WERI-Rb-1 (cell line): ENCODE measurements at regions not wholly inside any gene's neighbourhood (a gene's known extent, or its start where the extent isn't known, plus 50 kb on each side); places are given as distances from the start of the nearest gene placed in this dataset.

Source experiments
- DNase-seq: peaks from one replicate; pipeline ENCODE4 v3.0.0-alpha.2; 2020
- H3K27ac ChIP-seq: fragments of 250-450 bp; sonication (Bioruptor Pico); 2 replicates; pipeline ENCODE4 v1.5.1; 2020; ENCODE audit warnings: mild to moderate bottlenecking, moderate library complexity
- H3K27me3 ChIP-seq: fragments of 250-450 bp; sonication (Bioruptor Pico); 2 replicates; pipeline ENCODE4 v1.5.1; 2021; ENCODE audit warnings: mild to moderate bottlenecking, low read depth, moderate library complexity; ENCODE audit not compliant: insufficient read depth, severe bottlenecking
- H3K36me3 ChIP-seq: fragments of 250-450 bp; sonication (Bioruptor Pico); 2 replicates; pipeline ENCODE4 v1.5.1; 2020; ENCODE audit warnings: mild to moderate bottlenecking, moderate library complexity
- H3K4me3 ChIP-seq: 2 replicates; pipeline ENCODE4 v1.5.1; 2011; ENCODE audit warnings: low read depth, mild to moderate bottlenecking, control low read depth, low read length
- H3K9me3 ChIP-seq: fragments of 250-450 bp; sonication (Bioruptor Pico); 2 replicates; pipeline ENCODE4 v1.5.1; 2021; ENCODE audit warnings: mild to moderate bottlenecking, moderate library complexity; ENCODE audit not compliant: severe bottlenecking
- TF ChIP-seq, protein P1 (sequence below): IDR thresholded peaks from 2 replicates; pipeline ENCODE4 v1.5.1; 2011; ENCODE audit warnings: low read depth, mild to moderate bottlenecking, control low read depth, inconsistent platforms, low read length

DNA sequence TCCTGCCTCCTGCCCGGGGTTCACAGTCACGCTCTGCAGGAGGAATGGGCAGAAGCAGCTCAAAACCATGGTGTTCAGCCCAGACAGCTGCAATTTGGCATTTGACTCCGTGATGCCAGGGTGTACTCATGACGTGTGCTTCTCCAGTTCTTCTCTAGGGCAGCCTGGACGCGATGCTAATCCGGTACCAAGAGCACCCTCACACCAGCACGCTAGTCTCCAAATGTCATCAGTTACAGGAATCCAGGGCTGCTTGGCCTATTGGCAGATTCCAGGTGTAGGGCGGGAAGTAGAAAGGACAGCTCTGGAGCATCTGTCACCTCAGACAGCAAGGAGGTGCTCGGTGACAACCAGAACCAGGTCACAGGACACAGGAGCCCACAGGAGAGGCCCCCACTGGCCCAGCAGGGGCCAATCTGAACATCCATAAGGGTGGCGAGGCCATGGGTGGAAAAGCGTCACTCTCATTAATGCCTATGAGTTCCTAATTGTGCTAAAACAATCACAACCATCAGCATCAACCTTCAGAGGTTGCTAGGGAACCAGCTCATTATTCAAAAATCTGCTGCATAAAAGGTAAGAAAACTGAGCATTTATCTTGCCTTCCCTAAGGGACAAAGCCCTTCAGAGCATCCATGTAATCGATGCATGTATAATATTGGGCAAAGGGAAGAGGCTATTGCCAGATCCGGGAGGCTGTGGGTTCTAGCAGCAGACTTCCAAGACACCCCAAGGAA is 241.9 kb upstream of the IRX4 start:
- Histone ChIP-seq H3K9me3 (peaks cover 5% of the 10 kb centered on the region), H3K27me3 (peaks cover 95% of the 10 kb centered on the region), H3K4me3 (no peak overlapping the region), H3K27ac (no peak overlapping the region), H3K36me3 (no peaks in the 10 kb centered on the region)
- TF ChIP-seq, protein P1, sequence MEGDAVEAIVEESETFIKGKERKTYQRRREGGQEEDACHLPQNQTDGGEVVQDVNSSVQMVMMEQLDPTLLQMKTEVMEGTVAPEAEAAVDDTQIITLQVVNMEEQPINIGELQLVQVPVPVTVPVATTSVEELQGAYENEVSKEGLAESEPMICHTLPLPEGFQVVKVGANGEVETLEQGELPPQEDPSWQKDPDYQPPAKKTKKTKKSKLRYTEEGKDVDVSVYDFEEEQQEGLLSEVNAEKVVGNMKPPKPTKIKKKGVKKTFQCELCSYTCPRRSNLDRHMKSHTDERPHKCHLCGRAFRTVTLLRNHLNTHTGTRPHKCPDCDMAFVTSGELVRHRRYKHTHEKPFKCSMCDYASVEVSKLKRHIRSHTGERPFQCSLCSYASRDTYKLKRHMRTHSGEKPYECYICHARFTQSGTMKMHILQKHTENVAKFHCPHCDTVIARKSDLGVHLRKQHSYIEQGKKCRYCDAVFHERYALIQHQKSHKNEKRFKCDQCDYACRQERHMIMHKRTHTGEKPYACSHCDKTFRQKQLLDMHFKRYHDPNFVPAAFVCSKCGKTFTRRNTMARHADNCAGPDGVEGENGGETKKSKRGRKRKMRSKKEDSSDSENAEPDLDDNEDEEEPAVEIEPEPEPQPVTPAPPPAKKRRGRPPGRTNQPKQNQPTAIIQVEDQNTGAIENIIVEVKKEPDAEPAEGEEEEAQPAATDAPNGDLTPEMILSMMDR = no peak
- no peak for DNase-seq

DNA sequence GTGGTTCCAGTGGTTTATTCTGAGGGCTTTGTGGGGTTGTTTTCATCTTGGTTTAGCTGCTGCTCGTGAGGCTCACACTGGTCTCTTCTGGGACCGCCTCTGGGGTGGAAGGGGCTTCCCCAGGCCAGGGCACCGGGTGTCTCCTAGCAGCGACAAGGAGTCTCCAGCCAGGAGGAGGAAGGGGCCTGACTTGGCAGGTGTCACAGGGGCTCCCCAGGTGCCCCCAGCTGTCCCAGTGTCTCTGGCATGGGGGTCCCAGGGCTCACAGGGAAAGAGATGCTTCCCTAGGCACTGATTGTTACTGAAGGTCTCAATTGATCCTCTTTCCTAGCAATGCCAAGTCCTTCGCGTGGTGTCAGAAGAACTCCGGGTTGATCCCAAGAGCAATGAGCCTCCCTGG is 241.1 kb upstream of the IRX4 start:
- no peak overlapping the region for H3K4me3 ChIP-seq
- DNase-seq = no peak

DNA sequence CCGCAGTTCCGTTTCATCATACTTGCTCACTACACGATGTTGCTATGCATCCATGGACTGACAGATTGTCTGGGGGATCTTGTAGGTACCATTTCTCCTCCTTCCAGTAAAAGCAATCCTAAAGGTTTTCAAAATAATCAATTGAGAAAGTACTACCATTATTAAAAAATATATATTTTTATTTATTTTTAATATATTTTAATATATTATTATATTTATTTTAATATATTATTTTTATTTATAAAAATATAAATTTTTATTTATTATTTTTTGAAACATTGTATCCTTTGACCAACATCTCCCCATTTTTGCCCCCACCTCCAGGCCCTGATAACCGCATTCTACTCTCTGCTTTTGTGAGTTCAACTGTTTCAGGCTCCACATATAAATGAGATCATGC is 237.6 kb upstream of the IRX4 start:
- TF ChIP-seq, protein P1 = no peak
- no peaks in the 10 kb centered on the region for H3K36me3 ChIP-seq
- no peak for DNase-seq
- H3K4me3 ChIP-seq = no peak overlapping the region
- no peak overlapping the region for H3K27ac ChIP-seq
- H3K27me3 ChIP-seq = peaks cover 94% of the 10 kb centered on the region
- H3K9me3 ChIP-seq = peaks cover 5% of the 10 kb centered on the region

More for the DNA sequence above, 241.1 kb upstream of the IRX4 start:
- Histone ChIP-seq H3K27ac (no peak overlapping the region), H3K27me3 (peaks cover 93% of the 10 kb centered on the region), H3K9me3 (peaks cover 5% of the 10 kb centered on the region), H3K36me3 (no peaks in the 10 kb centered on the region)
- TF ChIP-seq, protein P1 = no peak

DNA sequence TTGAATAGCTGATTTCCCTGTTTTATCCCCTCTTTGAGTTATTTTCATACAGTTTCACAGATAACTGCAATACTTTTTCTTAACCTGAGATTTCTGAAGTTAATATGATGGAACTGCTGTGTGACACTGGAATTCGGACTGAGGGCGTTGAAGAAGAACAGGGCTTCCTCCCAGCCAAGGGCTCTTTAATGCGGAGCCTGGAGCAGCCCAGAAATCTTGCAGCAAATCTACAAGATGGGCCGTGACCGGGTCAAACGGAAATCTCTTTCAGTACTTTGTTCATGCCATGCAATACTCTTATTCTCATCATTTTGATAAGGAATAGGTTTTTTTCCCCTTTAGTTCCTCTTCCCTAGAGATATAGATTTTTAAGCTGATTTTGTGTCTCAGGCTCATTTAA is 236.8 kb upstream of the IRX4 start:
- no peak overlapping the region for H3K4me3 ChIP-seq
- peaks cover 88% of the 10 kb centered on the region for H3K27me3 ChIP-seq
- TF ChIP-seq, protein P1 = no peak
- H3K36me3 ChIP-seq = no peaks in the 10 kb centered on the region
- no peak for DNase-seq
- no peak overlapping the region for H3K27ac ChIP-seq
- peaks cover 5% of the 10 kb centered on the region for H3K9me3 ChIP-seq

DNA sequence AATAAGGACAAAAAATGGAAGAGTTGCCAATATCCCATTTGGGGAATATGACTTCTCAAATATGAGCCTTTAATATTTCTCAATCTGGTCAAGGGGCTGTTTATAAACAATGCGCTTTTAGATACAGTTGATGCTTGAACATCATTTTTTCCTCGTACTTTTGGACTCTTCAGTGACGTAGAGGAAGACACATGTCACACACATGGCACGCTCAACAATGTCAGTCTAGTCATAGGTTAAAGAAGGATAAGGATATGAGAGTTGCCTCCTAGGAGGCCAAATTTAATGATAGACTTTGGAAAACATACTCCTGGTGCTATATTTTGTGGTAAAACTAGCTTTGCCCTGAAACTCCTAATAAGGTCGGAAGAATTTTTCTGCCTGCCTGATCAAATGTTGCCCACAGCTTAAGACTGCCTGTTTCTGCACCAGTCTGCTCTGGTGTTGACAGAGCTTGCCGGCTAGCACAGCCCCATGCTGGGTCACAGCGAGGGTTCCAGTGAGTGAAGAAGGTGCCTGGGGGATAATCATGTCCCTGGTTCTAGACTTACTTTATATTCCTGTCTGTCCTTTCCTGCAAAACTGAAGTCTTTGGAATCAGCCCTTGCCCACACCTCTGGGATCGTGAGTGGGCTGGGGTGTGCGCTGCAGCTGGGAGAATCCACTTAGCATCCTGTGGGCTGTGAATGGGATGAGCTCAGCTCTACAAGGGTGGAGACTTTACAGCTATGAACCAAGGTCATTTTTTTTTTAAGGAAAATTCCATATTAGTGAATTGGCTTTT is 230.8 kb upstream of the IRX4 start:
- no peak for DNase-seq
- H3K27ac ChIP-seq = no peak overlapping the region
- no peak overlapping the region for H3K4me3 ChIP-seq
- peaks cover 14% of the 10 kb centered on the region for H3K9me3 ChIP-seq
- peaks cover 92% of the 10 kb centered on the region for H3K27me3 ChIP-seq
- H3K36me3 ChIP-seq = no peaks in the 10 kb centered on the region
- TF ChIP-seq, protein P1 = no peak
